Omental fat pad (tissue), 3 donors: ENCODE measurements at regions not wholly inside any gene's neighbourhood (a gene's known extent, or its start where the extent isn't known, plus 50 kb on each side); places are given as distances from the start of the nearest gene placed in this dataset.

Experiments
- ATAC-seq: fragments of 150-250 bp; one replicate; pipeline ENCODE4 v1.9.1; 2016; ENCODE audit warnings: mild to moderate bottlenecking, moderate library complexity; ENCODE audit not compliant: low FRiP score
- DNase-seq: peaks from one replicate; pipeline ENCODE4 v3.0.0-alpha.2; 2019; ENCODE audit warnings: low spot score
- CTCF ChIP-seq, 3 donors: fragments of 450-650 bp; IDR thresholded peaks; one replicate each; pipeline ENCODE4 v1.5.1; 2016 to 2017; ENCODE audit warnings: antibody characterized with exemption in 3 of 3, mild to moderate bottlenecking in 3 of 3, moderate library complexity in 2 of 3

DNA sequence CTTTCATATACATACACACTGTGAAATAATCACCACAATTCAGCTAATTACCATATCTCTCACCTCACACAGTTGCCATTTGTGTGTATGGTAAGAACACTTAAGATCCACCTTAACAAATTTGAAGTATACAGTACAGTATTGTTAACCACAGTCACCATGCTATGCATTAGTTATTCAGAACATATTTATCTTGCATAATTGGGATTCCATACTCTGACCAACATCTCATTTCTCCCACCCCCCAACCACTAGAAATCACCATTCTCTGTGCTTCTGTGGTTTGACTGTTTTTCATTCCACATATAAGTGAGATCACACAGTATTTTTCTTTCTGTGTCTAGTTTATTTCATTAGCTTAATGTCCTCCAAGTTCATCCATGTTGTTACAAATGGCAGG lies 247.7 kb upstream of the CTNNB1 start:
- DNase-seq (no peak), ATAC-seq (no peak)
- no peak for TF ChIP-seq CTCF (IDR thresholded peaks at IDR 0.05)

DNA sequence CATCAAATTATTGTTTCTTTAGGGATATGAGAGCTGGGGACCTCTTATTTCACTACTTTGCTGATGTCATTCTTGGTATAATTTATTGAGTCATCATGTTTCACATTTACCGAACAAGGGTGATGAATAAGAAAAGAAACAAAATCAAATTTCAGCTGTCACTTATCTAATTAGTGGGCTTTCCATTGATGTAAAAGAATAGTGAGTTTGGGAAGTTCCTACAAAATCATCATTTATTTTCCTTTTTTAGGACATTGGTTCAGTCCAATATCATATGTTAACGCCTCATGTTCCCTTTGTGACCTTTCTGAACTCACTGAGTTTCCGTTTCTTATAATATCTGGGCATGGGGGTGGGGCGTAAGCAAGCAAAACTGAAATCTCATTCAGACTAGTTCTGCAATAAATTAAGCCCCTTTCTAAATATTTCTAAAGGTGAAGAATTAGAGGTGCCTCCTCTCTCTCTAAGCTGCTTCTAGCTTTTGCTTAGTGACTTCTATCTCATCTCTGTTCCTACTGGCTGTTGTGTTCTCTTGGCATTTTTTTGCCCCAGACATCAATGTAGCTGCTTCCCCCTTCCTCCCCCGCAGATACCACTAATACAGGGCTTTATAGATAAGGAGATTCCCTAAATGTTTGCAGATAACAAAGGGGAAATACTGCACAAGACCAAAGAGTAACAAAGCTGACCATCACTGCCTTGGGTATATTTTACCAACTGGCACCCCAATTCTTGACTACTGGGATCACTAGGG lies 238.0 kb upstream of the CTNNB1 start:
- DNase-seq (no peak), ATAC-seq (no peak)
- TF ChIP-seq CTCF (IDR thresholded peaks at IDR 0.05), result no peak

GRCh38 chr3:40962721-40963120 lies 236.6 kb upstream of the CTNNB1 start:
- no peak for TF ChIP-seq CTCF (IDR thresholded peaks at IDR 0.05)
- DNase-seq (no peak), ATAC-seq (no peak)

GRCh38 chr3:40968666-40969065 lies 230.6 kb upstream of the CTNNB1 start:
- ATAC-seq (no peak), DNase-seq (no peak)
- TF ChIP-seq CTCF (IDR thresholded peaks at IDR 0.05), result no peak

DNA sequence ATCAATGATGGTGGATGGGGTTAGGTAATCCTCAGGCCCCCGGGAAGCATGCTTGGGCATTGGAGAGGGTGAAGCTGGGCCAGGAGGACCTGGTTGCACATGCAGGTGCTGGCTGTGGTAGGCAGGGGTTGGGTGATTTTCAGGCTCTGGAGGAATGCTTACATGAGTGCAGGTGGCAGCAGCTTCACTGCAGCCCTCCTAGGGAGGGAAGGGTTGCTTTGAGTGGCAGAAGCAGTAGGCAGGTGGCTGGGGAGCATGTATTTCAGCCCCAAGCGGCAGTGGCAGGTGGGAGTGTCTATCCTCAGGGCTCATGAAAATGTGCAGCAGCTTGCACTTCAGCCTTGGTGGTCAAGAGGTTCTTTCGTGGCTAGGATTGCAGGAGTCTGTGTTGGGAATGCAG lies 230.0 kb upstream of the CTNNB1 start:
- DNase-seq (no peak), ATAC-seq (no peak)
- no peak for TF ChIP-seq CTCF (IDR thresholded peaks at IDR 0.05)

GRCh38 chr3:40969756-40970466 lies 229.4 kb upstream of the CTNNB1 start:
- DNase-seq, result no peak
- no peak for TF ChIP-seq CTCF (IDR thresholded peaks at IDR 0.05)
- ATAC-seq, result no peak
